ENCODE measurements at regions not wholly inside any gene's neighbourhood (a gene's known extent, or its start where the extent isn't known, plus 50 kb on each side); places are given as distances from the start of the nearest gene placed in this dataset.

- CTCF ChIA-PET: interaction anchor here (1.2 kb wide), 1 partner anchor 20 kb away, joined by 4 read pairs; no protein-coding TSS in a partner anchor
- peak; percentile 4 for DNase-seq (ENCODE audit: extremely low spot score)
Observed at GRCh38 chr3:116863822-116864589, 154.4 kb downstream of the TUSC7 start.

GRCh38 chr3:116864590-116864927, 155.0 kb downstream of the TUSC7 start:
- ChIA-PET CTCF (interaction anchor here (1.7 kb wide), 1 partner anchor 670 kb away, joined by 3 read pairs; no protein-coding TSS in a partner anchor), POLR2A (no interaction called here)
- no peak for TF ChIP-seq CTCF (IDR thresholded peaks at IDR 0.05; ENCODE audit: control extremely low read depth, extremely low read depth, low read depth, missing control alignments)
- DNase-seq (ENCODE audit: extremely low spot score): no peak

More at GRCh38 chr3:116863822-116864589, 154.4 kb downstream of the TUSC7 start:
- POLR2A ChIA-PET: no interaction called here
- TF ChIP-seq CTCF (IDR thresholded peaks at IDR 0.05; ENCODE audit: control extremely low read depth, extremely low read depth, low read depth, missing control alignments): peak; percentile 48

- CTCF ChIA-PET: no interaction called here
- no peak for DNase-seq (ENCODE audit: extremely low spot score)
- no peak for TF ChIP-seq CTCF (IDR thresholded peaks at IDR 0.05; ENCODE audit: control extremely low read depth, extremely low read depth, low read depth, missing control alignments)
- POLR2A ChIA-PET: no interaction called here
Observed at GRCh38 chr3:116870379-116870778, 160.8 kb downstream of the TUSC7 start.

GRCh38 chr3:116871905-116872304, 162.3 kb downstream of the TUSC7 start:
- ChIA-PET POLR2A (no interaction called here), CTCF (interaction anchor here (1.0 to 1.2 kb wide), 2 partner anchors 11 to 19 kb away, joined by 3 read pairs; no protein-coding TSS in a partner anchor)
- DNase-seq (ENCODE audit: extremely low spot score): no peak
- TF ChIP-seq CTCF (IDR thresholded peaks at IDR 0.05; ENCODE audit: control extremely low read depth, extremely low read depth, low read depth, missing control alignments): no peak

GRCh38 chr3:116872688-116873087, 163.1 kb downstream of the TUSC7 start:
- TF ChIP-seq CTCF (IDR thresholded peaks at IDR 0.05; ENCODE audit: control extremely low read depth, extremely low read depth, low read depth, missing control alignments): no peak
- CTCF ChIA-PET: interaction anchor here (1.2 kb wide), 1 partner anchor 18 kb away, joined by 3 read pairs; no protein-coding TSS in a partner anchor
- POLR2A ChIA-PET: no interaction called here
- DNase-seq (ENCODE audit: extremely low spot score): no peak

GRCh38 chr3:116873142-116873541, 163.6 kb downstream of the TUSC7 start:
- POLR2A ChIA-PET: no interaction called here
- DNase-seq (ENCODE audit: extremely low spot score): no peak
- CTCF ChIA-PET: no interaction called here
- TF ChIP-seq CTCF (IDR thresholded peaks at IDR 0.05; ENCODE audit: control extremely low read depth, extremely low read depth, low read depth, missing control alignments): no peak
